Adipocyte (in vitro differentiated cells): ENCODE measurements at regions not wholly inside any gene's neighbourhood (a gene's known extent, or its start where the extent isn't known, plus 50 kb on each side); places are given as distances from the start of the nearest gene placed in this dataset.

Experiments
- DNase-seq: peaks from one replicate; pipeline ENCODE4 v3.0.0-alpha.2; 2015; ENCODE audit warnings: low read depth
- H3K27me3 ChIP-seq: replicated peaks from 2 replicates; pipeline ENCODE4 v1.7.0; 2013; ENCODE audit warnings: mild to moderate bottlenecking, low read length, moderate library complexity; ENCODE audit not compliant: control insufficient read depth, insufficient read depth
- H3K36me3 ChIP-seq: 2 replicates; pipeline ENCODE4 v1.7.0; 2013; ENCODE audit warnings: low read length, mild to moderate bottlenecking, moderate library complexity; ENCODE audit not compliant: control insufficient read depth, insufficient read depth, severe bottlenecking
- H3K4me1 ChIP-seq: 2 replicates; pipeline ENCODE4 v1.7.0; 2013; ENCODE audit warnings: mild to moderate bottlenecking, low read length, moderate library complexity; ENCODE audit not compliant: control insufficient read depth, insufficient read depth
- H3K4me3 ChIP-seq: 2 replicates; pipeline ENCODE4 v1.7.0; 2013; ENCODE audit warnings: mild to moderate bottlenecking, low read length, moderate library complexity
- H3K9ac ChIP-seq: 2 replicates; pipeline ENCODE4 v1.7.0; 2013; ENCODE audit warnings: mild to moderate bottlenecking, low read length, moderate library complexity
- H3K9me3 ChIP-seq: 2 replicates; pipeline ENCODE4 v1.7.0; 2013; ENCODE audit warnings: mild to moderate bottlenecking, low read length, moderate library complexity; ENCODE audit not compliant: control insufficient read depth

GRCh38 chr15:69793781-69794451 is 303.8 kb downstream of the TLE3 start:
- no peak for DNase-seq
- Histone ChIP-seq H3K9me3 (peaks cover 9% of the 10 kb centered on the region), H3K36me3 (no peaks in the 10 kb centered on the region), H3K9ac (peak overlapping the region; percentile 71), H3K27me3 (no peaks in the 10 kb centered on the region), H3K4me1 (peaks cover 17% of the 10 kb centered on the region), H3K4me3 (no peak overlapping the region)

DNA sequence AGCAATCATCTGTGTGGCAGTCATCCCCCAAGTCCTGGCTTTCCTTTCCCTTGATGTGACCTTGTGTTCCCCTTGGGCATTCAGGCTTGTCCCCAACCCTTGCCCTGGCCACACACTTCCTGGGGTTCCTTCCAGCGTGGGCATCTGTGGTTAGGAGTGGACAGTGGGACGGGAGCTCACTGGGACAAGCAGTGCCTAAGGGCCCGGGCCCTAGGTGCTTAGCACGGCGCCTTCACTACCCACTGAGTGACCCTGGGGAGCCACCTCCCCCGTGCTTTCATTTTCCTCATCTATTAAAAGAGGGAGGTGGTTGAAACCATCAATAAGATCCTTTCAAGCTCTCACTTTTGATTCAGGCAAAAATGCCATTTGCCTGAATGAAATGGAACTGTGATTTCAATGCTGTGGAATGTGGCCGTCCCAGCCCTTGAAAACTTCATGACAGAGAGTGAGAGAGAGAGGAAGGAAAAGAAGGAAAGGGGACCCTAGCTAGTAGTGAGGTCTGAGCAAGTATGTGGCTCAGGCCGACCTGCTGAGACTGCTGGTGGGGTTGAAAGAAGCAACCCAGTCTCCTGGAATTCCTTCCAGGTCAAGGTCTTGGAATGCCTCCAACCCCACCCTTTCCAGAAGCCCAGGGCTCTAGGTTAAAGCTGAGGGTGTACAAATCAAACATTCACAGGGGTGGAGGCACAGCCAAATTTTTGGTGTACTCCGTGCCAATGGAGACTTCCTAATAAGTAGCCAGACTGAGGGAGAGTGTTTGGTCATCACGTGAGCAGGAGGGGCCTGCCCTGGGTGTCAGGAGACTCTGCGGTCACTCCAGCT is 302.9 kb downstream of the TLE3 start:
- Histone ChIP-seq H3K9ac (peak overlapping the region; percentile 71), H3K4me1 (peaks cover 17% of the 10 kb centered on the region), H3K36me3 (no peaks in the 10 kb centered on the region), H3K4me3 (peak overlapping the region; percentile 56), H3K9me3 (peaks cover 9% of the 10 kb centered on the region), H3K27me3 (no peaks in the 10 kb centered on the region)
- peak; percentile 76 for DNase-seq

- Histone ChIP-seq H3K4me1 (peaks cover 17% of the 10 kb centered on the region), H3K27me3 (no peaks in the 10 kb centered on the region), H3K9me3 (peaks cover 9% of the 10 kb centered on the region), H3K36me3 (no peaks in the 10 kb centered on the region), H3K4me3 (no peak overlapping the region), H3K9ac (no peak overlapping the region)
- no peak for DNase-seq
These were observed 302.1 kb downstream of the TLE3 start for GRCh38 chr15:69795601-69796000.

DNA sequence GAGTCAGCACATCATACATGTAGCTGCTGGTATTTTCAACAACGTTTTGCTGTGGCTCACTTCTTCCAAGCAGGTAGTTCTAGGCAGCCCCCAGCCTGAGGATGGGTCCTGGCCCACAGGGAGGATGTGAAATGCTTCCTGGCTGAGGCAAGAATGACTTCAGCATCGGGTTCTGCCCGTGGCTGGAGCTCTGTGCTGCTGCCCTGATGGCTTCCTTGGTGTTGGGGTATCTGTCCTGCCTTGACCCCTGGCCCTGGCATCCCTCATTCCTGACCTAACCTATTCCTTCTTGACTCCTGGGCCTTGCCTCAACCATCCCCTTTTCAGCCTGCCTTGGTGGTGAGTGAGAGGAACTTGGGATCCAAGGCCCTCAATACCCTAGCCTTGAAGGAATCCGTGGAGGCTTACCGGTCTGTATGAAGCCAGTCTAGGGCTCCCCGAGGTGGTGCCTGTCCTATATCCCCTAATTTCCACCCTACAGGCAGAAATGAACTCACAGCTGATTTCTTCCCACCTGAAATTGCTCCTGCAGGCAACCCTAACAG is 300.6 kb downstream of the TLE3 start:
- H3K9me3 ChIP-seq, result no peaks in the 10 kb centered on the region
- no peak overlapping the region for H3K4me3 ChIP-seq
- H3K4me1 ChIP-seq, result peaks cover 17% of the 10 kb centered on the region
- H3K36me3 ChIP-seq, result no peaks in the 10 kb centered on the region
- H3K27me3 ChIP-seq, result no peaks in the 10 kb centered on the region
- no peak overlapping the region for H3K9ac ChIP-seq
- DNase-seq, result no peak

DNA sequence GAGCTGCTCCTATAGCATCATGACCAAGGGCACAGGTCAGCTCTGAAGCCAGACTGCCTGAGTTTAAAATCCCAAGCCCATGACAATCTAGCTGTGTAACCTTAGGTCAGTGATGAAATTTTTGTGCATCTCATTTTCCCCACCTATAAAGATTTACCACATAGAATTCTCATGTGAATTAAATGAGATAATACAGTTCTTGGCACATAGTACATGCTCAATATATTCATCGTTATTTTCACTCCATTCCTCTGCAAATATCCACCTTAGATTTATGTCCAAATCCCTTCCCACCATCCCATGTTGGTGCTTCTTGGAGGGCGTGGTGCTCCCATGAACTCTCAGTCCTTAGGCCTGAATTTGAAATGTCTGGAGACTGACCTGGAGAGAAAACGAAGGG is 300.1 kb downstream of the TLE3 start:
- Histone ChIP-seq H3K9me3 (no peaks in the 10 kb centered on the region), H3K4me1 (peaks cover 17% of the 10 kb centered on the region), H3K4me3 (no peak overlapping the region), H3K36me3 (no peaks in the 10 kb centered on the region), H3K9ac (no peak overlapping the region), H3K27me3 (peaks cover 3% of the 10 kb centered on the region)
- no peak for DNase-seq

DNA sequence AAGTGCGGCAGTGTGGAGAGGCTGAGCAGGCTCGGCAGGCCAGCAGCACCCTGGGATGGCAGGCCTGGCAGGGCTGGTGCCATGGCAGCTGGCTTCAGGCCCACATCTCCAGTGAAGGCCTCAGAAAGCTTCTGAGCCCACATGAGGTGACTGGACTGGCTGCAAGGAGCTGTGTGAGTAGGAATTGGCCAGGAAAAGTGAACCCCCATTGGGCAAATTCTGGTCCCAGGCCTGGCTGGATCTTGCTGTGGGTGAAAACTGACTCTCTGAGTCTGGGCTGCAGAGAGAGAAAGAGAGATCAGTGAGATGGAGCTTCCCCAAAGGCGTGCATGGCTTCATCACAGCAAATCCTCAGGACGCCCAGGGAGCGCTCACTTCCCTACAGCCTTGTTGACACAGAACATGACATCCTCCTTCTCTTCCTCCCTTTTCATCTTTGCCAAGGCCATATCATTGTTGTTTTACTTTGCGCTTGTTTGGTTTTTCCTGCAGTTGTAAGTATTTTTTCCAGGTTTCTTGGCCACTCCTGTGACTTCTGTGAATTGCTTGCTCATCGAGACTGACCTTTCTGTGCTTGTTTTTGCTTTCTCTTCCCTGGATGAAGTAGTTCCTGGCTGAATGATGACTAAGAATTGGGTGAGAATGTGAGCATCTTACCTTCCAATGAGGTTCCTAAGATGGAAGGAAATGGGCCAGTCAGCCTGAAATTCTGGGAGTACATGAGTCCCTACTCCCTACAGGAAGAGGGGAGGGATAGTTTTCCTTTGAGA is 299.1 kb downstream of the TLE3 start:
- DNase-seq, result no peak
- H3K9me3 ChIP-seq, result no peaks in the 10 kb centered on the region
- H3K4me1 ChIP-seq, result peaks cover 17% of the 10 kb centered on the region

GRCh38 chr15:69801144-69801543 is 296.6 kb downstream of the TLE3 start:
- Histone ChIP-seq H3K9ac (no peak overlapping the region), H3K9me3 (no peaks in the 10 kb centered on the region), H3K36me3 (no peaks in the 10 kb centered on the region), H3K4me1 (peaks cover under 1% of the 10 kb centered on the region), H3K27me3 (peaks cover 9% of the 10 kb centered on the region), H3K4me3 (no peak overlapping the region)
- no peak for DNase-seq

More for the DNA sequence above, 299.1 kb downstream of the TLE3 start:
- H3K9ac ChIP-seq, result no peak overlapping the region
- no peaks in the 10 kb centered on the region for H3K36me3 ChIP-seq
- no peak overlapping the region for H3K4me3 ChIP-seq
- H3K27me3 ChIP-seq, result peaks cover 5% of the 10 kb centered on the region

DNA sequence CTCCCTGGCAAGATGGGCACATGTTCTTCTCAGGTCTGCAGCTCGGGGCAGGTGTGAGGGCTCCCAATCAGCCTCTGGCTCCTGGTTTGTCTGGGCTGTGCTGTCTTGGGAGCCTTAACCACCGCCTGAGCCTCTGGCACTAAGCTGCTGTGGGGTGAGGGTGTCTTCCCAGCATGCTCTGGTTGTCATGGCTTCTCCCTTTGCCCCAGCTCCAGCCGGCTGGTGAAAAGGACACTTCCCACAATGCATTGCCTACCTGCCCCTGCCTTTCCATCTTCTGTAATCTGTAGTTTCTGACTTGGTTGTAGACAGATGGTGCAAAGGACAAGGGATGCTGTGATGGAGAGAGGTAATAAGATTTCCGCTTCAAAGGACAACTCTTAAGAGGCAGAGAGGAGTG is 295.3 kb downstream of the TLE3 start:
- Histone ChIP-seq H3K27me3 (peaks cover 9% of the 10 kb centered on the region), H3K36me3 (no peaks in the 10 kb centered on the region), H3K9ac (no peak overlapping the region), H3K4me1 (peaks cover 9% of the 10 kb centered on the region), H3K4me3 (no peak overlapping the region), H3K9me3 (no peaks in the 10 kb centered on the region)
- DNase-seq, result no peak

GRCh38 chr15:69804786-69805185 is 292.9 kb downstream of the TLE3 start:
- Histone ChIP-seq H3K4me3 (no peak overlapping the region), H3K9me3 (no peaks in the 10 kb centered on the region), H3K9ac (no peak overlapping the region), H3K36me3 (no peaks in the 10 kb centered on the region), H3K4me1 (peaks cover 24% of the 10 kb centered on the region), H3K27me3 (peaks cover 9% of the 10 kb centered on the region)
- DNase-seq, result no peak

DNA sequence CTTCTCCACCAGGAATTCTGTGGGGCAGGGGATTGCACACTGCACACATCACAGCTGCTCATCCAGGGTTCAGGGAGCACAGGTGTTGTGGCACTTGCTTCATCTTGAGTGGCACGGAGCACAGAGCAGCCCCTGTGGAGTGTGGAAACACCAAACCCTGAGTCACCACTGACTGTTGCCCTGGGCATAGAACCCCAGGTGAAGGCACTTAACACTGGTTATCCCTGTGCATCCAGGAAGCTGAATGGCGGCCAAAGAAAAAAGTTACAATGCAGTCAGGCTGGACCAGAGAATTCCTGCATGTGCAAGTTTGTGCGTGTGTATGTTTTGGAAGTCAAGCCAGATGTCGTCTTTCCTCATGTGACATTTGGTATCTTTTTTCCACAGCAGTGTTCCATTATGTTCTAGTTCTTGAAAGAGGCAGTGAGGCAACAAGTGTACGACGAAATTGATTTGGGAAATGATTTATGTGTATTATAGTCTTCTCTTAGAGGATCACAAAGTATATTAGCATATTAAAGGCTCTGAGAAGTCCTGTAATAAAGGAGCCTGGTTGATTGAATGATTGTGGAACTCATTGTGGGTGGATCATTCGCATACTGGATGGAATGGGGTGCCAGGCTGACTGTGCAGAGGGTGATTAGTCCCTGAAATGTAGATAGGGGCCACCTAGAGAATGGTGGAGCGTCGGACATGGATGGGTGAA is 292.3 kb downstream of the TLE3 start:
- H3K4me3 ChIP-seq, result no peak overlapping the region
- no peak overlapping the region for H3K9ac ChIP-seq
- no peak for DNase-seq
- H3K4me1 ChIP-seq, result peaks cover 30% of the 10 kb centered on the region
- no peaks in the 10 kb centered on the region for H3K9me3 ChIP-seq
- no peaks in the 10 kb centered on the region for H3K36me3 ChIP-seq
- peaks cover 9% of the 10 kb centered on the region for H3K27me3 ChIP-seq
